GM13976 (cell line): ENCODE measurements at regions not wholly inside any gene's neighbourhood (a gene's known extent, or its start where the extent isn't known, plus 50 kb on each side); places are given as distances from the start of the nearest gene placed in this dataset.

Experiments used
- DNase-seq: peaks from one replicate; pipeline ENCODE4 v3.0.0; 2012; ENCODE audit warnings: low spot score
- CTCF ChIP-seq: IDR thresholded peaks from 2 replicates; pipeline ENCODE4 v1.5.1; 2012; ENCODE audit warnings: borderline replicate concordance, mild to moderate bottlenecking; ENCODE audit not compliant: insufficient read depth; ENCODE audit errors: extremely low read depth, missing control alignments, control extremely low read depth
- in situ Hi-C: fragments of 300-500 bp; cut with MboI; formaldehyde crosslinking; loops from one replicate; pipeline ENCODE4 v1.12.0; 2022; ENCODE audit warnings: low sequenced_read_pairs, mixed read lengths, inconsistent platforms; ENCODE audit not compliant: unreplicated experiment

- no peak for TF ChIP-seq CTCF
- DNase-seq = no peak
- in situ Hi-C loops = no loop called here
These were observed 400.9 kb downstream of the TSN start for GRCh38 chr2:122156176-122156890.

- TF ChIP-seq CTCF = no peak
- in situ Hi-C loops = no loop called here
- no peak for DNase-seq
These were observed 401.7 kb downstream of the TSN start for GRCh38 chr2:122157158-122157557.

- in situ Hi-C loops = no loop called here
- no peak for DNase-seq
- TF ChIP-seq CTCF = no peak
These were observed 408.2 kb downstream of the TSN start for GRCh38 chr2:122163617-122164016.

GRCh38 chr2:122164964-122165363 is 409.5 kb downstream of the TSN start:
- DNase-seq = no peak
- TF ChIP-seq CTCF = no peak
- in situ Hi-C loops = no loop called here

- TF ChIP-seq CTCF = no peak
- in situ Hi-C loops = no loop called here
- no peak for DNase-seq
These were observed 411.4 kb downstream of the TSN start for GRCh38 chr2:122166820-122167219.

- no peak for DNase-seq
- no peak for TF ChIP-seq CTCF
- in situ Hi-C loops = no loop called here
These were observed 412.1 kb downstream of the TSN start for GRCh38 chr2:122167515-122167914.
